Neural cell (in vitro differentiated cells): ENCODE measurements at regions not wholly inside any gene's neighbourhood (a gene's known extent, or its start where the extent isn't known, plus 50 kb on each side); places are given as distances from the start of the nearest gene placed in this dataset.

Experiments used
- H2AFZ ChIP-seq: fragments of 200-600, 300-800 bp; sonication (generic), shearing (Covaris generic); 2 replicates; pipeline ENCODE4 v1.6.0; 2014; ENCODE audit warnings: low read depth, mild to moderate bottlenecking, antibody characterized with exemption, low read length, moderate library complexity
- H3F3A ChIP-seq: fragments of 200-600 bp; shearing (Covaris generic); 2 replicates; pipeline ENCODE4 v1.6.1; 2016; ENCODE audit warnings: mild to moderate bottlenecking, moderate library complexity, mixed read lengths, antibody characterized with exemption, low read length; ENCODE audit not compliant: insufficient read depth, poor library complexity, severe bottlenecking
- H3K27ac ChIP-seq: fragments of 200-600, 300-800 bp; sonication (generic), shearing (Covaris generic); 2 replicates; pipeline ENCODE4 v1.5.1; 2014; ENCODE audit warnings: mild to moderate bottlenecking, low read length, moderate library complexity
- H3K27me3 ChIP-seq: fragments of 300-800, 200-600 bp; sonication (generic), shearing (Covaris generic); 2 replicates; pipeline ENCODE4 v1.6.0; 2014; ENCODE audit warnings: mild to moderate bottlenecking, low read depth, low read length, moderate library complexity; ENCODE audit not compliant: insufficient read depth
- H3K36me3 ChIP-seq: fragments of 300-800, 200-600 bp; sonication (generic), shearing (Covaris generic); 2 replicates; pipeline ENCODE4 v1.5.1; 2014; ENCODE audit warnings: mild to moderate bottlenecking, antibody characterized with exemption, low read length, moderate library complexity; ENCODE audit not compliant: insufficient read depth
- H3K4me2 ChIP-seq: fragments of 300-800, 200-600 bp; sonication (generic), shearing (Covaris generic); 2 replicates; pipeline ENCODE4 v1.6.0; 2014; ENCODE audit warnings: mild to moderate bottlenecking, low read length
- H3K4me3 ChIP-seq: fragments of 300-800, 200-600 bp; sonication (generic), shearing (Covaris generic); 2 replicates; pipeline ENCODE4 v1.5.1; 2014; ENCODE audit warnings: mild to moderate bottlenecking, low read length, moderate library complexity
- H3K79me2 ChIP-seq: fragments of 200-600 bp; shearing (Covaris generic); replicated peaks from 2 replicates; pipeline ENCODE4 v1.6.0; 2014; ENCODE audit warnings: mild to moderate bottlenecking, low read length, moderate library complexity; ENCODE audit not compliant: insufficient read depth
- H3K9ac ChIP-seq: fragments of 300-800, 200-600 bp; sonication (generic), shearing (Covaris generic); 2 replicates; pipeline ENCODE4 v1.6.1; 2016; ENCODE audit warnings: mild to moderate bottlenecking, low read length, mixed read lengths
- H3K9me2 ChIP-seq: fragments of 200-600 bp; shearing (Covaris generic); 2 replicates; pipeline ENCODE4 v1.6.1; 2016; ENCODE audit warnings: mild to moderate bottlenecking, low read length, mixed read lengths; ENCODE audit not compliant: insufficient read depth
- H3K9me3 ChIP-seq: fragments of 200-600, 300-800 bp; sonication (generic), shearing (Covaris generic); 2 replicates; pipeline ENCODE4 v1.6.1; 2016; ENCODE audit warnings: mild to moderate bottlenecking, mixed run types, low read length, moderate library complexity, mixed read lengths
- H4K20me1 ChIP-seq: fragments of 200-600 bp; shearing (Covaris generic); 2 replicates; pipeline ENCODE4 v1.6.1; 2016; ENCODE audit warnings: mild to moderate bottlenecking, mixed run types; ENCODE audit not compliant: insufficient read depth
- EP300 ChIP-seq: fragments of 450-650 bp; conservative IDR thresholded peaks from 2 replicates; pipeline ENCODE4 v1.6.1; 2014; ENCODE audit warnings: antibody characterized with exemption, mild to moderate bottlenecking, moderate library complexity; ENCODE audit not compliant: poor library complexity, severe bottlenecking
- EZH2 ChIP-seq: fragments of 200-600, 300-800 bp; shearing (Covaris generic), sonication (generic); IDR thresholded peaks from 2 replicates; pipeline ENCODE4 v1.6.1; 2014; ENCODE audit warnings: antibody characterized with exemption, low read length, borderline replicate concordance, mild to moderate bottlenecking; ENCODE audit not compliant: insufficient read depth, poor library complexity, severe bottlenecking
- MXI1 ChIP-seq: fragments of 450-650 bp; conservative IDR thresholded peaks from 2 replicates; pipeline ENCODE4 v1.6.1; 2014; ENCODE audit warnings: antibody characterized with exemption, mild to moderate bottlenecking; ENCODE audit not compliant: poor library complexity, severe bottlenecking
- POLR2AphosphoS5 ChIP-seq: IDR thresholded peaks from 2 replicates; pipeline ENCODE4 v1.6.1; 2012
- SMC3 ChIP-seq: fragments of 450-650 bp; conservative IDR thresholded peaks from 2 replicates; pipeline ENCODE4 v1.6.1; 2014; ENCODE audit warnings: antibody characterized with exemption, mild to moderate bottlenecking, moderate library complexity; ENCODE audit not compliant: poor library complexity
- TAF1 ChIP-seq: IDR thresholded peaks from 2 replicates; pipeline ENCODE4 v1.6.1; 2012; ENCODE audit warnings: low read depth
- TF ChIP-seq, protein P1 (sequence below): fragments of 450-650 bp; IDR thresholded peaks from 2 replicates; pipeline ENCODE4 v1.5.1; 2014; ENCODE audit warnings: antibody characterized with exemption, mild to moderate bottlenecking, moderate library complexity; ENCODE audit not compliant: poor library complexity, severe bottlenecking
- TF ChIP-seq, protein P2 (sequence below): IDR thresholded peaks from 2 replicates; pipeline ENCODE4 v1.6.1; 2012; ENCODE audit warnings: borderline replicate concordance

DNA sequence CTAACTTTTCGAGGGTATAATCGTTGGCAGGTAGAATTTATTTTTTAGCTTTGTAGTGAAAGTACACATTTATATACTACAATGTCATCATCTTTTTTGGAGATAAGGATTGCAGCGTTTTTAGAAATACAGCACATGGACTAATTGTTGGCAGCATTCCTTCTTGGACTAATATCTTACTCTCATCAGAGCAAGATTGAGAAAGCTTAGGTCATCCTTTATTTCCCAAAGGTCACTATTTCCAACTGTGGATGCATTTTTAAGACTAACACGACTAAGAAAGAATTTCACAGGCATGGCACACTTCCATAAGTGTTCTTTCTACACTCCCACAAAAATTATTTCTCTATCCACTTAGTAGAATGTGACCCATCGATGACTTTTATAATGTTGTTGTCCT, 732.3 kb downstream of the NCAM2 start:
- H3K79me2 ChIP-seq: no peaks in the 10 kb centered on the region
- no peak overlapping the region for H2AFZ ChIP-seq

DNA sequence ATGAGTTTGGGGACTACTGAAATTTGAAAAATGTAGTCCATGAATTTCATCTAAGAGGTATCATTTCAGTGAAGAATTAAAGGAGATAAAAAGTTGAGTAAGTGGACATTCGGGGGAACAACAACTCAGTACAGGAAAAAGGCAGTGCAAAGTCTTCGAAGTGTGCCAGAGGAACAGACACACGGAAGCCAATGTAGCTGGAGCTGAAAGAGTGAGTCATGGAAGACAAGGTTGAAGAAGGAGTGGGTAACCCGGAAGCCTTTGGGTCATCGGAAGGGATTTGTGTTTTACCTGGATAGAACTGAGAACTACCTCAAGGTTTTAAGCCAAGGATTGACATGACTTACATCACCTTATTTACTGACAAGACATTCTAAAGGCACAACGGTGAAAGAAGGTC, 733.4 kb downstream of the NCAM2 start:
- no peaks in the 10 kb centered on the region for H3F3A ChIP-seq
- H3K4me2 ChIP-seq: no peak overlapping the region
- H3K27ac ChIP-seq: no peak overlapping the region
- no peak overlapping the region for H3K4me3 ChIP-seq
- TF ChIP-seq POLR2AphosphoS5: no peak
- TF ChIP-seq, protein P1, sequence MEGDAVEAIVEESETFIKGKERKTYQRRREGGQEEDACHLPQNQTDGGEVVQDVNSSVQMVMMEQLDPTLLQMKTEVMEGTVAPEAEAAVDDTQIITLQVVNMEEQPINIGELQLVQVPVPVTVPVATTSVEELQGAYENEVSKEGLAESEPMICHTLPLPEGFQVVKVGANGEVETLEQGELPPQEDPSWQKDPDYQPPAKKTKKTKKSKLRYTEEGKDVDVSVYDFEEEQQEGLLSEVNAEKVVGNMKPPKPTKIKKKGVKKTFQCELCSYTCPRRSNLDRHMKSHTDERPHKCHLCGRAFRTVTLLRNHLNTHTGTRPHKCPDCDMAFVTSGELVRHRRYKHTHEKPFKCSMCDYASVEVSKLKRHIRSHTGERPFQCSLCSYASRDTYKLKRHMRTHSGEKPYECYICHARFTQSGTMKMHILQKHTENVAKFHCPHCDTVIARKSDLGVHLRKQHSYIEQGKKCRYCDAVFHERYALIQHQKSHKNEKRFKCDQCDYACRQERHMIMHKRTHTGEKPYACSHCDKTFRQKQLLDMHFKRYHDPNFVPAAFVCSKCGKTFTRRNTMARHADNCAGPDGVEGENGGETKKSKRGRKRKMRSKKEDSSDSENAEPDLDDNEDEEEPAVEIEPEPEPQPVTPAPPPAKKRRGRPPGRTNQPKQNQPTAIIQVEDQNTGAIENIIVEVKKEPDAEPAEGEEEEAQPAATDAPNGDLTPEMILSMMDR: no peak
- TF ChIP-seq, protein P2, sequence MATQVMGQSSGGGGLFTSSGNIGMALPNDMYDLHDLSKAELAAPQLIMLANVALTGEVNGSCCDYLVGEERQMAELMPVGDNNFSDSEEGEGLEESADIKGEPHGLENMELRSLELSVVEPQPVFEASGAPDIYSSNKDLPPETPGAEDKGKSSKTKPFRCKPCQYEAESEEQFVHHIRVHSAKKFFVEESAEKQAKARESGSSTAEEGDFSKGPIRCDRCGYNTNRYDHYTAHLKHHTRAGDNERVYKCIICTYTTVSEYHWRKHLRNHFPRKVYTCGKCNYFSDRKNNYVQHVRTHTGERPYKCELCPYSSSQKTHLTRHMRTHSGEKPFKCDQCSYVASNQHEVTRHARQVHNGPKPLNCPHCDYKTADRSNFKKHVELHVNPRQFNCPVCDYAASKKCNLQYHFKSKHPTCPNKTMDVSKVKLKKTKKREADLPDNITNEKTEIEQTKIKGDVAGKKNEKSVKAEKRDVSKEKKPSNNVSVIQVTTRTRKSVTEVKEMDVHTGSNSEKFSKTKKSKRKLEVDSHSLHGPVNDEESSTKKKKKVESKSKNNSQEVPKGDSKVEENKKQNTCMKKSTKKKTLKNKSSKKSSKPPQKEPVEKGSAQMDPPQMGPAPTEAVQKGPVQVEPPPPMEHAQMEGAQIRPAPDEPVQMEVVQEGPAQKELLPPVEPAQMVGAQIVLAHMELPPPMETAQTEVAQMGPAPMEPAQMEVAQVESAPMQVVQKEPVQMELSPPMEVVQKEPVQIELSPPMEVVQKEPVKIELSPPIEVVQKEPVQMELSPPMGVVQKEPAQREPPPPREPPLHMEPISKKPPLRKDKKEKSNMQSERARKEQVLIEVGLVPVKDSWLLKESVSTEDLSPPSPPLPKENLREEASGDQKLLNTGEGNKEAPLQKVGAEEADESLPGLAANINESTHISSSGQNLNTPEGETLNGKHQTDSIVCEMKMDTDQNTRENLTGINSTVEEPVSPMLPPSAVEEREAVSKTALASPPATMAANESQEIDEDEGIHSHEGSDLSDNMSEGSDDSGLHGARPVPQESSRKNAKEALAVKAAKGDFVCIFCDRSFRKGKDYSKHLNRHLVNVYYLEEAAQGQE: no peak
- no peak for TF ChIP-seq SMC3
- no peak for TF ChIP-seq EP300
- no peaks in the 10 kb centered on the region for H3K79me2 ChIP-seq
- H3K36me3 ChIP-seq: no peaks in the 10 kb centered on the region
- H3K9me3 ChIP-seq: no peaks in the 10 kb centered on the region
- H3K9me2 ChIP-seq: no peaks in the 10 kb centered on the region
- H2AFZ ChIP-seq: no peak overlapping the region
- H4K20me1 ChIP-seq: no peaks in the 10 kb centered on the region
- H3K27me3 ChIP-seq: no peaks in the 10 kb centered on the region
- H3K9ac ChIP-seq: no peak overlapping the region

More for the DNA sequence above, 732.3 kb downstream of the NCAM2 start:
- no peak overlapping the region for H3K4me3 ChIP-seq
- no peaks in the 10 kb centered on the region for H3K9me2 ChIP-seq
- no peaks in the 10 kb centered on the region for H3K27me3 ChIP-seq
- H3K4me2 ChIP-seq: no peak overlapping the region
- H4K20me1 ChIP-seq: no peaks in the 10 kb centered on the region
- no peaks in the 10 kb centered on the region for H3K36me3 ChIP-seq
- TF ChIP-seq, protein P2: no peak
- no peak for TF ChIP-seq TAF1
- TF ChIP-seq MXI1: no peak
- no peak for TF ChIP-seq EP300
- TF ChIP-seq, protein P1: no peak
- TF ChIP-seq POLR2AphosphoS5: no peak
- no peak for TF ChIP-seq SMC3
- no peak for TF ChIP-seq EZH2
- no peaks in the 10 kb centered on the region for H3F3A ChIP-seq
- no peak overlapping the region for H3K27ac ChIP-seq
- no peaks in the 10 kb centered on the region for H3K9me3 ChIP-seq
- no peak overlapping the region for H3K9ac ChIP-seq
